ENCODE measurements at regions not wholly inside any gene's neighbourhood (a gene's known extent, or its start where the extent isn't known, plus 50 kb on each side); places are given as distances from the start of the nearest gene placed in this dataset.

- H3K4me3 Mint-ChIP-seq, result no peak overlapping the region
- no peak for DNase-seq (ENCODE audit: low spot score in 2 of 2, unreplicated experiment in 2 of 2)
These were observed 741.4 kb downstream of the HACE1 start for GRCh38 chr6:104118274-104118673.

GRCh38 chr6:104109806-104110205 lies 749.9 kb downstream of the HACE1 start:
- no peak overlapping the region for H3K27ac Mint-ChIP-seq
- no peaks in the 10 kb centered on the region for H3K27me3 Mint-ChIP-seq (ENCODE audit: low read depth)
- no peak for TF ChIP-seq CTCF (IDR thresholded peaks at IDR 0.05; ENCODE audit: unreplicated experiment)
- no peaks in the 10 kb centered on the region for H3K36me3 Mint-ChIP-seq
- no peaks in the 10 kb centered on the region for H3K4me1 Mint-ChIP-seq
- no peak overlapping the region for H3K4me3 Mint-ChIP-seq
- DNase-seq (ENCODE audit: low spot score in 2 of 2, unreplicated experiment in 2 of 2), result no peak
- H3K9me3 Mint-ChIP-seq, result peaks cover 9% of the 10 kb centered on the region

More at GRCh38 chr6:104118274-104118673, 741.4 kb downstream of the HACE1 start:
- no peaks in the 10 kb centered on the region for H3K36me3 Mint-ChIP-seq
- H3K9me3 Mint-ChIP-seq, result peaks cover 27% of the 10 kb centered on the region
- H3K27ac Mint-ChIP-seq, result no peak overlapping the region
- H3K27me3 Mint-ChIP-seq (ENCODE audit: low read depth), result no peaks in the 10 kb centered on the region
- H3K4me1 Mint-ChIP-seq, result no peaks in the 10 kb centered on the region
- TF ChIP-seq CTCF (IDR thresholded peaks at IDR 0.05; ENCODE audit: unreplicated experiment), result no peak

- no peak for TF ChIP-seq CTCF (IDR thresholded peaks at IDR 0.05; ENCODE audit: unreplicated experiment)
- no peaks in the 10 kb centered on the region for H3K36me3 Mint-ChIP-seq
- H3K9me3 Mint-ChIP-seq, result peaks cover 9% of the 10 kb centered on the region
- no peak overlapping the region for H3K4me3 Mint-ChIP-seq
- no peaks in the 10 kb centered on the region for H3K4me1 Mint-ChIP-seq
- H3K27ac Mint-ChIP-seq, result no peak overlapping the region
- H3K27me3 Mint-ChIP-seq (ENCODE audit: low read depth), result no peaks in the 10 kb centered on the region
- DNase-seq (ENCODE audit: low spot score in 2 of 2, unreplicated experiment in 2 of 2), result no peak
These were observed 751.1 kb downstream of the HACE1 start for GRCh38 chr6:104108634-104109033.

DNA sequence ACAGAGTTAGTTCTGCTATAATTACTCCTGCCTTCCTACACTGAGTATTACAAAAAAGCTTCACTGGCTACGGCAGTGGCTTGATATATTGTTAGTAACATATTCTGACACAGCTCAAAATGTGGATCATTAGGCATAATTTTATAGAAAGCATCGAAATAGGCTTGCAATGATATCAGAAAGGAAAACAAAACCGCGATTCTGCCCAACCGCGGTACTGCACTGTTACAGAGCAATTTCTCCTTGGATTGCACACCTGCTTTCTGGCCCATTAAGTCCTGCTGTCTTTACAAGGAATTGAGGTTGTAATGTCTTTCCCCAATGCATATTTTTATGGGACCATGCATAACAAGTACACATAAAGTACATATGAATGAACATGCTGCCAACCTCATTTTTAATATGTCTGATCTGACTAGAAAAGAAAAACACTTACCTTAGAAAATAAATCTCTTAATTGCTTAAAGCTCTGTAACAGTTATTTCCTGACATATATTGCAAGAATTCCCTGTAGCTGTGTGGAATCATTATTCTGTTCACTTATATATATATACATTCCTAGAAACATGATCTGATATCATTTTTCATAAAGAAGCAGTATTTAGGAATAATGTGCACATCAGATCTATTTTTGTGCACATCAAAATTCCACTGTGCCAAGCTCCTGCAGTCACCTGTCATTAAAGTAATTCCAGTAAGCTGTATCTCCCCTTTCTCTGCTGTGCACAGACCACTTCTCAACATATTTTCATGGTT lies 763.9 kb downstream of the HACE1 start:
- Mint-ChIP-seq H3K9me3 (peaks cover 9% of the 10 kb centered on the region), H3K4me3 (no peak overlapping the region), H3K4me1 (no peaks in the 10 kb centered on the region), H3K27ac (no peak overlapping the region), H3K36me3 (no peaks in the 10 kb centered on the region), H3K27me3 (ENCODE audit: low read depth) (no peaks in the 10 kb centered on the region)
- DNase-seq (ENCODE audit: low spot score in 2 of 2, unreplicated experiment in 2 of 2), result no peak
- no peak for TF ChIP-seq CTCF (IDR thresholded peaks at IDR 0.05; ENCODE audit: unreplicated experiment)

GRCh38 chr6:104087765-104088164 lies 772.0 kb downstream of the HACE1 start:
- no peak for TF ChIP-seq CTCF (IDR thresholded peaks at IDR 0.05; ENCODE audit: unreplicated experiment)
- Mint-ChIP-seq H3K27me3 (ENCODE audit: low read depth) (no peaks in the 10 kb centered on the region), H3K4me1 (no peaks in the 10 kb centered on the region), H3K4me3 (no peak overlapping the region), H3K27ac (no peak overlapping the region), H3K36me3 (no peaks in the 10 kb centered on the region), H3K9me3 (peaks cover 10% of the 10 kb centered on the region)
- no peak for DNase-seq (ENCODE audit: low spot score in 2 of 2, unreplicated experiment in 2 of 2)
